HG02610 (cell line): ENCODE measurements at regions not wholly inside any gene's neighbourhood (a gene's known extent, or its start where the extent isn't known, plus 50 kb on each side); places are given as distances from the start of the nearest gene placed in this dataset.
"Not testable (repeated sequence)": the region's sequence is repeated elsewhere in the genome, so short reads cannot be mapped to it uniquely, and the experiment has no call there.

Source experiments
- ATAC-seq: cut with Tn5 transposase; IDR thresholded peaks from one replicate; pipeline ENCODE4 v1.9.1; 2021; ENCODE audit warnings: mild to moderate bottlenecking, moderate library complexity; ENCODE audit not compliant: unreplicated experiment

GRCh38 chrX:150051096-150051495 is 112.8 kb upstream of the EOLA2 start:
- ATAC-seq: no peak

DNA sequence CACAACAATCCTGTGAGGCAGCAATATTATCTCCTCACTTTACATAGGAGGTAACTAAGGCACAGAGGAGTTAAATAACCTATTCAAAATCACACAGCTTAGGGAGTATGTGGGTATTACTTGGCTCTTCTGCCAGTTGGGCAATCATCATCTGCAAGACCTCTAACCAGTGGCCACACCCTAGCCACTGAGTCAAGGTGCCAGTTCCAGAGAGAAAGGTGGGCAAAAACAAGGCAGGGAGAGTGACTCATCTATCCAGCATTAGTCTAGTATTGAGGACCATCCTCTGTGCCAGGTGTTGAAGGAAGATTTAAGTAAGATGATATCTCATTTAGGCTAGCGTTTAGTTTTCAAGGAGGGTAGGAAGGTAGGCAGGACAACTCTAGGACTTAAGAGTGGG is 113.9 kb upstream of the EOLA2 start:
- ATAC-seq: no peak

DNA sequence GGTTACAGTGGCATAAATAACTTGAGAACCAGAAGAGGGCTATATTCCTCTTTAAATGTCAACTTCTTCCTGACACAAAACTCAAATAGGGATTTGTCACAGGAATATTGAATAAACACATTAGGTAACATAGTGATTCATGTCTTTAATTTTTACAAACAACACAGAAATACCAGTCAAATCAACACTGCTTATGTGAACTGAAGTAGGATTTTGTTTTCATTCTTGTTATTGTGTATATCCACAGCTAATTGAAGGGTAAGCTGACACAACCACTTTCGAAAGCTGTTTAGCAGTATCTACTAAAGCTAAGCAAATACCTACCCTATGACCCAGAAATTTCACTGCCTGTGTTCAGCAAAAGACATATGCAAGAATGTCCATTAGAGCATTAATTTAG is 120.4 kb upstream of the EOLA2 start:
- ATAC-seq: no peak

- ATAC-seq: no peak
Measured at GRCh38 chrX:150060406-150060805, 122.1 kb upstream of the EOLA2 start.

- ATAC-seq: no peak
Measured at GRCh38 chrX:150062292-150063137, 124.2 kb upstream of the EOLA2 start.

GRCh38 chrX:150063138-150063518 is 124.8 kb upstream of the EOLA2 start:
- ATAC-seq: no peak

- no peak for ATAC-seq
Measured at GRCh38 chrX:150063674-150064073, 125.4 kb upstream of the EOLA2 start.

DNA sequence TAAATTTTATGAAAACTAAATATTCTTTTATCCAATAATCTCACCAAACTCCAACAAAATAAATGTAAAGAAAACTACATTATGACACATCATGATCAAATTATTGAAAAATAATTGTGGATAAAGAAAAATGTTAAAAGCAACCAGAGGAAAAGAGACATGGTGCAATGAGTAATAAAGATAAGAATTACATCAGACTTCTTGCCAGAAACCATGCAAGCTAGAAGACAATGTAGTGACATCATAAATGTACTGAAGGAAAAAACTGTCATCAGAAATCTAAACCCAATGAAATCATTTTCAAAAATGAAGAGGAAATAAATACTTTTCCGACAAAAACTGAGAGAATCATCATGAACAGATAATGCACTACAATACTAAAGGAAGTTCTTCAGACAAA is 135.9 kb upstream of the EOLA2 start:
- ATAC-seq: no peak

- ATAC-seq: no peak
Measured at GRCh38 chrX:150080497-150080896, 142.2 kb upstream of the EOLA2 start.

DNA sequence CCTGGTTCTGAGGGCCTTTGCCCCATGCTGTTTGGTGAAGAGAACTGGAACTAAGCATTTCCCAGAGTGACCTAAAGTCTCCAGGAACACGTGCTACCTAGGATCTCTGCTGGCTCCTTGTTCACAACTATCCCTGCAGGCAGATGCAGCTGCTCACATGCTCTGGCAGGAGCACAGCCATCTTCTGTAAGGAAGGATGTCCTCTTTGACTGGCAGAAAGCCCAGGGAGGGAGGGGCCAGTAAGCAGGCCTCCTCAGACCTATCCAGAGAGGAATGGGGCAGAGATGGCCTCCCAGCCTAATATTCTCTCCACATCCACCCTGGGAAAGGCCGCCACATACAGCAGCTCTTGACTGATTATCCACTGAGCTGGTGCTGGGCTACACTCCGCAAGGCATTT is 142.8 kb upstream of the EOLA2 start:
- ATAC-seq: no peak

DNA sequence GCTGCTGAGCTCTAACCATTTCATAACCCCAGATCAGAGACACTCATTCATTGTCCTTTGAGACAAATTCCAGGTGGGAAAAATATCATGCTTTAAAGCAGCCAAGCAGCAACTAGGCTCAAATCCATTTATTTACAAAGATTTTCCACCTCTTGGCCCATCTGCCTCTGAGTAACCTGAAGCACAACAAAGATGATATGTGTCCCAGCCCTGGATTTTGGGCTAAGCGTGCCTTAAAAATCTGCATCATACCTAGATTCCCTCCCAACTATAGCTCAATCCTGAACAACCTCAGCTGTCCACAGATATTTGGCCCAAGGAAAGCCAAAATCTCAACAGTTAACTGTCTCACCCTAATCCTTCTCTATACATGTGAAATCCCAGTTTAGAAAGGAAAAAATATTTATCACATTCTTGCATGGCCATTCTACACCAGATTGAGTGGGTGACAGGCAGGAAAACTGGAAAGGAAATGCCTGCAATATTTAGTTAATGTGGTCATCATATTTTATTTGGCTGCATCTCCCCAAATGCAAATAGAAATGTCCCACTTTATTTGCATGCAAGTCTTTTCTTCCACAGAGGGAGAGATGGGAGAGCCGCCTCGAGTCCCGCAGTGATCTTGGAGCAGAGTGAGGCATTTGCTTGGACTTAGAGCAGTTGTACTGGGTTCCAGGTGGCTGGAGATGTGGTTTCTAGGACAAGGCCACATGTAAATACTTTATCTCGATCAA is 146.4 kb upstream of the EOLA2 start:
- no peak for ATAC-seq

- no peak for ATAC-seq
Measured at GRCh38 chrX:150085881-150086280, 147.6 kb upstream of the EOLA2 start.

DNA sequence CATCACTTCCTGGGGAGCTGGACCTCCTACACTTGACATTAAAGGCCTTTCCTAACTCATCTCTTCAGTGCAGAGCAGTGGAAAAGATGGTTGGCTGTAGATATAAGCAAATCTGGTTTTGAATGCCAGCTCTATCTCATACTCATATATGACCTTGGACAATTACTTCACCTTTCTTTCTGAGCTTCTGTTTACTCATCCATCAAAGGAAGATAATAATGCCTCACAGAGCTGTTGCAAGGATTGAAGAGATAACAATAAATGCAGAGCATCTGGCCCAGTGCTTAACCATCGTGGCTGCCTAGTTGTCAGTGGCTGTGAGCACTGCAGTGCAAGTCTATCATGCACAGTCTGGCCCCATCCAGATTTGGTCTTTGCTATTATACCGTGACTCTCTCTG is 148.1 kb upstream of the EOLA2 start:
- ATAC-seq: no peak

- ATAC-seq: no peak
Measured at GRCh38 chrX:150087612-150088011, 149.3 kb upstream of the EOLA2 start.

DNA sequence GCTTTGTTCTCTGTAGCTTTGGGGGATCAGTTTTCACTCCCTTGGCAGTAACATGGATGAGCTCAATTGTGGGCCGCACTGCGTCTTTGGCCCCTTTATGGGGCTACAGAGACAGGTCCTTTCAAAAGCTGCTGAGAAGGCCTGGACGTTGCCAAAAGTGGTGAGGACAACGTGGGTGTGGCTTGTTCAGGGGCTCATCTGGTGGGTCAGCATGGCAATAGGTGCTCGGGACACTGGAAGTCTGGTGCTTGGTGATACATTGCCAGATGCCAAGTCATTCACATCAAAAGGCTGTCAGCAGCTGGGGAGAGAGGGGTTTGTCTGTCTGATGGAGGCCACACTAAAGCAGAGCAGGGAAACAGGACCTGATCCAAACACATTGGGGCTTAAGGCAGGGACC is 149.8 kb upstream of the EOLA2 start:
- no peak for ATAC-seq

GRCh38 chrX:150088766-150089518 is 150.7 kb upstream of the EOLA2 start:
- no peak for ATAC-seq

- ATAC-seq: not testable (repeated sequence)
Measured at GRCh38 chrX:150091300-150091699, 153.0 kb upstream of the EOLA2 start.

- ATAC-seq: no peak
Measured at GRCh38 chrX:150092549-150092948, 154.3 kb upstream of the EOLA2 start.

GRCh38 chrX:150094375-150094774 is 156.1 kb upstream of the EOLA2 start:
- no peak for ATAC-seq

- ATAC-seq: no peak
Measured at GRCh38 chrX:150094996-150095395, 156.7 kb upstream of the EOLA2 start.

GRCh38 chrX:150099316-150099715 is 161.0 kb upstream of the EOLA2 start:
- ATAC-seq: no peak

- ATAC-seq: no peak
Measured at GRCh38 chrX:150100261-150100660, 162.0 kb upstream of the EOLA2 start.
